NOMO-1 treated with DMSO at 0.1 percent for 48 hours (cell line): ENCODE measurements at regions not wholly inside any gene's neighbourhood (a gene's known extent, or its start where the extent isn't known, plus 50 kb on each side); places are given as distances from the start of the nearest gene placed in this dataset.
A peak's percentile ranks its signal among the peaks of the same experiment; 100 is the strongest.

Experiments
- DNase-seq: peaks from one replicate; lab custom pipeline; 2025; ENCODE audit not compliant: unreplicated experiment; lab: John Stamatoyannopoulos, UW

DNA sequence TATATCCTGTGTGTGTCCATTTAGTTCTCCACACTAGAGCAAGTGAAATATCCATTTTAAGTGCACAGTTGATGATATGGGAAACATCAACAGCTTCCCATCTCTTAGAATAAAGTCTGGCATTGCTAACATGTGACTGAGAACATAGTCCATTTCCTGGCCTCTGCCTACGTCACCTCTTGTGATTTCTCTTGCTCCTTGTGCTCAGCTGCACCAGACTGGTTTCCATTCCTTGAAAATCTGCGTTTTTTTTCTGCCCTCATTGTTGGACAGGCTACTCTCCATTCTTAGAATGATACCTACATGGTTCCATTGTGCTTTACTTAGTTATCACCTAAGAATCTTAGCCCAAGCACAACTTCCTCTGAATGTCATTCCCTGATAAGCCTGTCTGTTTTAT, 851.2 kb upstream of the ID2 start:
- no peak for DNase-seq

GRCh38 chr2:7835151-7835550, 846.7 kb upstream of the ID2 start:
- no peak for DNase-seq

- peak; percentile 62 for DNase-seq
Measured at GRCh38 chr2:7835693-7836680, 845.9 kb upstream of the ID2 start.

DNA sequence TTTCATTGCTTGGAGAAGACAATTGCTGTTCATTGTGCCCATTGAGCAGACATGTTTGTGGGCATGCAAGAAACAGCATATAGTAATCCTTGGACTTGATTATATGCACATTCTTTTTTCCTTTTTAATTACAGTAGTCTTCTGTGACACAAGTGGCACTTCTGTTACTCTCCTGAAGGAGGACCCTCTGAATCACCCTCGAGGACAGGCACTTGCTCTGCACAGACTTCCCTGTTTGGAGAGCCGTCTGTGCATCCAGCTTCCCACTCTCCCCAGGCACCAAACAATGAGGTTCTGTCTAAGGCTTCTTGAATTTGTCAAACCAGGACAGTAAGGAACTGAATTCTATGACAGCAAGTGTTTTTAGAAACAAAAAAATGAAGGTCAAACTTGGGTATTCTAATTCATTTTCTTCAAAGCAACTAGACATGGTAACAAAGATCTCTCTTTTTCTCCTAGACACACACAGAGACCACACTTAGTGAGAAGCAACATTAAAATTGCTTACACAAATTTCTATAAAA, 844.6 kb upstream of the ID2 start:
- peak; percentile 31 for DNase-seq

- DNase-seq = no peak
Measured at GRCh38 chr2:7838669-7839068, 843.2 kb upstream of the ID2 start.

DNA sequence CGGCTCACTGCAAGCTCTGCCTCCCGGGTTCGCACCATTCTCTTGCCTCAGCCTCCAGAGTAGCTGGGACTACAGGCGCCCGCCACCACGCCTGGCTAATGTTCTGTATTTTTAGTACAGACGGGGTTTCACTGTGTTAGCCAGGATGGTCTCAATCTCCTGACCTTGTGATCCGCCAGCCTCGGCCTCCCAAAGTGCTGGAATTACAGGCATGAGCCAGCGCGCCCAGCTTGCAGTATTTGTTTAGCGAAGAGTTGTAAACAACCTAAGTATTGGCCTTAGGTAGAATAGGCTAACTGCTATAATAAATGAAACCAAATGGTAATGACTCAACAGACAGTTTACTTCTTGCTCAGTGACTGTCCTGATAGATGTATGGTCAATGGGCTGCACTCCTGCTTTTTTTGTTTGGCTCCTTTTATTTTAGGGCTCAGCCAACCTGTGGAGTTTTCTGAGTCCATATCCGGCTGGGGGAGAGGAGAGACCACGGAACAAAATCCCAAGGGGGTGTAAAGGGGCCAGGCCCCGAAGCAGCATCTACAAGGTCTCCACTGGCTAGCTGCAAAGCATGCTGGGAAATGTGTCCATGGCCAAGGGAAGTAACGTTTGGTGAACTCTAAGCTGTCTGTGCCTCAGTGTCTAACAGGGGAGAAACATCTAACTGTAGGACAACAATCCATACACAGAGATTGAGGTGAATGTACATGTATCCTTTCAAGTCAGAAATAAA, 841.0 kb upstream of the ID2 start:
- no peak for DNase-seq

DNA sequence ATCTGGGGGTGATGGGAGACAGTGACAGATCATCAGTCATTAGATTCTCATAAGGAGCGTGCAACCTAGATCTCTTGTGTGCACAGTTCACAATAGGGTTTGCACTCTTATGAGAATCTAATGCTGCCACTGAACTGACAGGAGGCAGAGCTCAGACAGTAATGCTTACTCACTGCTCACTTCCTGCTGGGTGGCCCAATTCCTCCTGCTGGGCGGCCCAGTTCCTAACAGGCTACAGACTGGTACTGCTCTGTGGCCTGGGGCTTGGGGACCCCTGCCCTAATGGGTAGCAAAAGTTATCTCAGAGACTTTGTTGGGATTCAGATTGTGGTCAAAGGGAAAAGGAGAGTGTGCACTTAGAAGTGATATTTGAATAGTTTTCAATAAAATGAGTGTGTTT, 840.1 kb upstream of the ID2 start:
- DNase-seq = no peak

DNA sequence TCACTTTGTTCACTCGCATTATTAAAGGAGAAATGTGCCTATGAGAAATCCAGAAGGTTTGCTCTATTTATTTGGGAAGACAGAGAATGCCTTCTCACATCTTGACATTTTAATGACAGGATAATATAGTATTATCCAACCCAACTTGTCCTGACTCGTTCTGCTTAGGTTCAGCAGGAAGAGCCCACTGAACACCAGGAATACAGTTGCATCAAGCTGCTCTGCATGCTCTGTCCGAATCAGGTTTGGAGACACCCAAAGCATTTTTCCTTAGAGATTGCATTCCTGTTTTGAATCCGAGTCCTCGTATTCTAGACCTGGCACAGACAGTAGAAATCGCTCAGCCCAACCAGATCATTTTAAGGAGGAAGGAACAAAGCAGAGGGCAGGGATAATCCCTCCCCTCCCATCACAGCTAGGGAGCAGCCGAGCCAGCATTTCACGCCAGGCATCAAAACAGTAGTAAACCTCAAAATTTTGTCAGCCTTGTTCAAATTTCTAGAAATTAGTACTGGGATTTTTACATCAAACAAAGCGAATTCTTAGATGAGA, 837.4 kb upstream of the ID2 start:
- DNase-seq = no peak

GRCh38 chr2:7845332-7845731, 836.5 kb upstream of the ID2 start:
- DNase-seq = no peak

GRCh38 chr2:7846607-7847006, 835.2 kb upstream of the ID2 start:
- no peak for DNase-seq

DNA sequence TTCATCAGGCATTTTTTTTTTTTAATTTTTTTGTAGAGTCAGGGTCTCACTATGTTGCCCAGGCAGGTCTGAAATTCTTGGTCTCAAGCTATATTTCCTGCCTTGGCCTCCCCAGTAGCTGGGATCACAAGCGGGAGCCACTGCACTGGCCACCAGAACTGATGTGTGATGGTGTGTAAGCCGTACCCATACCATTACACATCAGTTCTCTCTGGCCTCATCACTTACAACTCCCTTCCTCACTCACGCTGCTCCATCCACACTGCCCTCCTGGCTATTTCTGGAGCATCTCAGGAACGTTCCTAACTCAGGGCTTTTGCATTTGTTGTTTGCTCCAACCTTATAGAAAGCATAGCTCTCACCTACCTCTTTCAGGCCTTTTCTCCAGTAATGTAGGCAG, 834.5 kb upstream of the ID2 start:
- no peak for DNase-seq

GRCh38 chr2:7849027-7849426, 832.8 kb upstream of the ID2 start:
- no peak for DNase-seq

DNA sequence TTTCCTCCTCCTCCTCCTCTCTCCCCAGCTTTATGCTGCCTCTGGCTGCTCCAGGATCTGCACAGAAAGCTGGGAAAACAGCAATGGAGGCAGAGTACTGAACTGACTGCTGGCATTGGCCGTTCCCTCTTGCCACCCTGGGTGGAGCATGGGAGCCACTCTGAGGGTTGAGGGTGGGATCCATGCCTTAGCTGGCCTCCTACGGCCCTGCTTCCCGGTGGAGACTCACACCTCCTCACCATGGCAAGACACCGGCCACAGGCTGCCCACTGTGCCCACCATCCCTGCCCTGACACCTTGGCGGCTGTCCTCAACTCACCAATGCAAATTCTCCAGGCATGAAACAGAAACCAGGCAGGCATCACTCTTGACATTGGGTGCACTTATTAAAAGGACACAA, 832.3 kb upstream of the ID2 start:
- no peak for DNase-seq

DNA sequence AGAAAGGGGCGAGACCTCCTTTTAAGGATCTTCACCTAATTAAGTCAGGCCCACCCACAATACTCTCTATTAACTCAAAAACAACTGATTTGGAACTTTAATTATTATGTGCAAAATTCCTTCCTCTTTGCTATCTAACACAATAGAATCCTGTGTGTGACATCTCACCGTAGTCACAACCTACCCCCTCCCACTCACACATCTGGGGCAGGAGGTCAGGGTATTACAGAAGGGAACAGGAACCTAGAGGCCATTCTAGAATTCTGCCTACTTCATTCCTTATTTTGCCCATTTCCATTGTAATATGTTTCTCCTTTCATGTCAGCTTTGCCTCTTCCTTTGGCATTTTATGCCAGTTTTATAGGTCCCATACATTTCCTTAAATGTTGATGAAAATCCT, 829.3 kb upstream of the ID2 start:
- no peak for DNase-seq

DNA sequence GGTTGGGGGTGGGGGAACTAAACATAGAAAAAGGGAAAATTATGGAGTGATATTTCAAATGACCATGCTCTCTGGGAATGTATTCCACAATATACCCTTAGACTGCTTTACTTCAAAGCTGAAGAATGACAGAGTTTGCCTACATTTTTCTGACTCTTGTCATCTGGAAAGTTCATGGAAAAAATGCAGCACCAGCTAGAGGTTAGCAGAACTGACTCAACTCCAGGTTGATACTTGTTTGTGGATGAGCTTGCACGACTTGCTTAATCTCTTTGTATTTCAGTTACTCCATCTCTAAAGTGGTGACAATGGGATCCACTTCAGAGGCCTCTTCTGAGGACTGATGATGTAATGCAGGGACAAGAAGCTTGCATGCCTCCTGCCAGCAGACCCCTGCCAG, 824.0 kb upstream of the ID2 start:
- DNase-seq = no peak

GRCh38 chr2:7858624-7859023, 823.2 kb upstream of the ID2 start:
- no peak for DNase-seq

- no peak for DNase-seq
Measured at GRCh38 chr2:7860693-7861092, 821.2 kb upstream of the ID2 start.

DNA sequence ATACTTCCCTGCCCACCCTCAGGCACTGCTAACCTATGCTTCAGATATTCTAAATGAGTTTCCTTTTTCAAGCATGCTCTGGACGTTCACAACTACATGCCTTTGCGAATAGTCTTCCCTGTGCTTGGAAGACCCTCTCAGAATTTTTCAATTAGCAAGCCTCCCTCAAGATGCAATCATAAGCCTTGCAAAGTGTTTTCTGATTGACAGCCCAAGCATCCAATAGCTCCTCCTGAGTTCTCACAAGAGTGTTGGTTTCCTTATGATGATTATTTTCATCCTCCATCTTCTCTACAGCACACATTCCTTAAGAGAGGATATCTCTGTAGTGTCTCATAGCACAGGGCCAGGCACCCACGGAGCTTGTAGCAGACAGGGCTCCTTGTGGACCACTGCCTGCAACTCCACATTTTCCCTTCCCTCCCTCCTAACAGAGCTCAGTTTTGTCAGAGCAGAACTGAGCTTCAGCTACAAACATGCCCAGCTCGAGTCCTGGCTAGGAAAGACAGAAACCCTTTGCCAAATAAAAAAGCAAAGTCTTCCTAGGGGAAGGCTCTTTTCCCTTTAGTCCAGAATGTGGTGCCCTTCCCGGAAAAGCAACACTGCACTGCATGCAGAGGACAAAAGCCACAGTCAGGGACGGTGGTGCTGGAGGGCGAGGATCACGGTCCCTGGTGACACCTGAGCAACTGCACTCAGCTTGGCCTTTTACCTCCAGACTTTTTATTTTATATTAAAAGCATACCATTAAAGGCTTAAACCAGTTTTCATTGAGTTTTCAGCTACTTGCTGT, 819.8 kb upstream of the ID2 start:
- no peak for DNase-seq

DNA sequence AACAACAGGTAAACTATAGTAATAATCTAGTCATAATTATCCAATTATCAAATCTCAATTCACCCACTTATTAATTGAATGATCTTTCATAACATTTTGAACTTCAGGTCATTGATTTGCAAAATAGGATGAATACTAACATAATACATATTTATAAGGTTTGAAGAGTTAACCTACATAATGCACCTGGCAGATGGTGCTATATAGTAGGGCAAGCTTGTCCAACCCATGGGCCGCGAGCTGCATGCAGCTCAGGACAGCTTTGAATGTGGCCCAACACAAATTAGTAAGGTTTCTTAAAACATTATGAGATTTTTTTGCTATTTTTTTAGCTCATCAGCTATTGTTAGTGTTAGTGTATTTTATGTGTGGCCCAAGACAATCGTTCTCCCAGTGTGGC, 815.8 kb upstream of the ID2 start:
- no peak for DNase-seq

DNA sequence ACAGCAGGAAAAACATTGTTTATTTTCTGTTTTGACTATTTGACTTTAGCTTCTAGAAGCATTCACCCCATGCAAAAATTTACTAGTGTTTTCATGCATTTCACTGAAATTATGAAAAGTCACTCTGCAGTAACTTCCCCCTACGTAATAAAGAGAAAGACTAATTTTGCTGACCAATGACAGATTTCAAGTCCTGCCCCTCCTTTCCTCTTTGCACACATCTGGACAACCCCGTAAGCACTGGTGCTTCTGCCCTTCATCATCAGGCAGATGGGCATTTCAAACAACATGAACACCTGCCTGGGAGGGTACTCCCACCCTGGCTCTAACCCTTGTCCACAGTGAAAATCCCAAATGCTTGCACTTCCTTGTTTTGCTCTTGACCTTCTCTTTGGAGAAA, 815.0 kb upstream of the ID2 start:
- peak; percentile 65 for DNase-seq

- DNase-seq = peak; percentile 97
Measured at GRCh38 chr2:7867867-7868266, 814.0 kb upstream of the ID2 start.
